ENCODE measurements at regions not wholly inside any gene's neighbourhood (a gene's known extent, or its start where the extent isn't known, plus 50 kb on each side); places are given as distances from the start of the nearest gene placed in this dataset.

GRCh38 chrX:39866229-39866628 is 231.5 kb downstream of the BCOR start:
- H3K27ac Mint-ChIP-seq, result no peak overlapping the region
- no peak for TF ChIP-seq CTCF (IDR thresholded peaks at IDR 0.05; ENCODE audit: unreplicated experiment)
- H3K4me1 Mint-ChIP-seq (ENCODE audit: low read depth), result peaks cover 4% of the 10 kb centered on the region
- H3K27me3 Mint-ChIP-seq, result peaks cover 1% of the 10 kb centered on the region
- no peaks in the 10 kb centered on the region for H3K9me3 Mint-ChIP-seq (ENCODE audit: low read depth)
- DNase-seq (ENCODE audit: low spot score, unreplicated experiment), result no peak
- no peaks in the 10 kb centered on the region for H3K36me3 Mint-ChIP-seq (ENCODE audit: insufficient read depth)
- no peak overlapping the region for H3K4me3 Mint-ChIP-seq (ENCODE audit: low read depth)

- Mint-ChIP-seq H3K36me3 (ENCODE audit: insufficient read depth) (no peaks in the 10 kb centered on the region), H3K9me3 (ENCODE audit: low read depth) (peaks cover 3% of the 10 kb centered on the region), H3K4me3 (ENCODE audit: low read depth) (no peak overlapping the region), H3K27me3 (peaks cover 3% of the 10 kb centered on the region), H3K27ac (no peak overlapping the region), H3K4me1 (ENCODE audit: low read depth) (peaks cover 4% of the 10 kb centered on the region)
- DNase-seq (ENCODE audit: low spot score, unreplicated experiment), result no peak
- TF ChIP-seq CTCF (IDR thresholded peaks at IDR 0.05; ENCODE audit: unreplicated experiment), result no peak
Observed at GRCh38 chrX:39869846-39870601, 227.7 kb downstream of the BCOR start.

- no peaks in the 10 kb centered on the region for H3K36me3 Mint-ChIP-seq (ENCODE audit: insufficient read depth)
- no peak for DNase-seq (ENCODE audit: low spot score, unreplicated experiment)
- no peak for TF ChIP-seq CTCF (IDR thresholded peaks at IDR 0.05; ENCODE audit: unreplicated experiment)
- peaks cover 3% of the 10 kb centered on the region for H3K9me3 Mint-ChIP-seq (ENCODE audit: low read depth)
- H3K4me1 Mint-ChIP-seq (ENCODE audit: low read depth), result peaks cover 6% of the 10 kb centered on the region
- no peak overlapping the region for H3K4me3 Mint-ChIP-seq (ENCODE audit: low read depth)
- H3K27me3 Mint-ChIP-seq, result peaks cover 13% of the 10 kb centered on the region
- no peak overlapping the region for H3K27ac Mint-ChIP-seq
Observed at GRCh38 chrX:39871648-39872047, 226.1 kb downstream of the BCOR start.

- no peaks in the 10 kb centered on the region for H3K36me3 Mint-ChIP-seq (ENCODE audit: insufficient read depth)
- peaks cover 6% of the 10 kb centered on the region for H3K4me1 Mint-ChIP-seq (ENCODE audit: low read depth)
Observed at GRCh38 chrX:39873117-39873516, 224.6 kb downstream of the BCOR start.

GRCh38 chrX:39874202-39874816 is 223.4 kb downstream of the BCOR start:
- Mint-ChIP-seq H3K9me3 (ENCODE audit: low read depth) (peaks cover 3% of the 10 kb centered on the region), H3K27me3 (peaks cover 22% of the 10 kb centered on the region), H3K4me3 (ENCODE audit: low read depth) (no peak overlapping the region), H3K36me3 (ENCODE audit: insufficient read depth) (no peaks in the 10 kb centered on the region), H3K4me1 (ENCODE audit: low read depth) (peaks cover 6% of the 10 kb centered on the region), H3K27ac (no peak overlapping the region)
- TF ChIP-seq CTCF (IDR thresholded peaks at IDR 0.05; ENCODE audit: unreplicated experiment), result no peak
- no peak for DNase-seq (ENCODE audit: low spot score, unreplicated experiment)

More at GRCh38 chrX:39873117-39873516, 224.6 kb downstream of the BCOR start:
- Mint-ChIP-seq H3K27ac (no peak overlapping the region), H3K4me3 (ENCODE audit: low read depth) (no peak overlapping the region), H3K9me3 (ENCODE audit: low read depth) (peaks cover 3% of the 10 kb centered on the region), H3K27me3 (peaks cover 17% of the 10 kb centered on the region)
- TF ChIP-seq CTCF (IDR thresholded peaks at IDR 0.05; ENCODE audit: unreplicated experiment), result no peak
- no peak for DNase-seq (ENCODE audit: low spot score, unreplicated experiment)
